ENCODE measurements at regions not wholly inside any gene's neighbourhood (a gene's known extent, or its start where the extent isn't known, plus 50 kb on each side); places are given as distances from the start of the nearest gene placed in this dataset.

DNA sequence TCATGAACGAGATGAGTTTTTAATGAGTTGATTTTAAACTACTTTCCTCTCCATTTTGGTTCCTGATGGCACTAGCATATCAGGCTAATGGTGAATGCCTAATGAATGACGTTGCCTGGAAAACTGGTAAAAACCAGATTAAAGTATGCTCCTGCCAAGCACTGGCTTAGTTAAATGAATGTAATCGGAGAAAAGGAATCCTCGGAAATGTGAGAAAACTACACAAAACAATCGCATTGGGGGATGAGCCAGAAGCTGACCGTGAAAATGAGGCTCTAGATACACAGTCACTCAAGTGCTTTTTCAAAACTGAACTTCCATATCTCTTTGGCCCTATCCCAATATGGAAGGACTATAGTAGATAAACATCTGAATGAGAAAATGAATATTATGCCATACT lies 153.8 kb upstream of the COL1A2 start:
- Histone ChIP-seq H3K4me3 (ENCODE audit: low read depth, low read length) (no peak overlapping the region), H3K27ac (ENCODE audit: extremely low read depth, low read depth, low read length) (no peak overlapping the region), H3K36me3 (ENCODE audit: control insufficient read depth in 2 of 2, insufficient read depth in 1 of 2, low read length in 2 of 2) (no peaks in the 10 kb centered on the region), H3K4me1 (ENCODE audit: control insufficient read depth, insufficient read depth, low read length) (no peaks in the 10 kb centered on the region), H3K9me3 (ENCODE audit: control insufficient read depth, insufficient read depth, low read depth, low read length) (no peaks in the 10 kb centered on the region)
- ChIA-PET POLR2A (no interaction called here), CTCF (interaction anchor here (0.6 kb wide), 3 partner anchors 11 to 130 kb away, joined by 3 read pairs; no protein-coding TSS in a partner anchor)
- TF ChIP-seq IKZF3 (tag by site-specific recombination; IDR thresholded peaks at IDR 0.05): no peak

DNA sequence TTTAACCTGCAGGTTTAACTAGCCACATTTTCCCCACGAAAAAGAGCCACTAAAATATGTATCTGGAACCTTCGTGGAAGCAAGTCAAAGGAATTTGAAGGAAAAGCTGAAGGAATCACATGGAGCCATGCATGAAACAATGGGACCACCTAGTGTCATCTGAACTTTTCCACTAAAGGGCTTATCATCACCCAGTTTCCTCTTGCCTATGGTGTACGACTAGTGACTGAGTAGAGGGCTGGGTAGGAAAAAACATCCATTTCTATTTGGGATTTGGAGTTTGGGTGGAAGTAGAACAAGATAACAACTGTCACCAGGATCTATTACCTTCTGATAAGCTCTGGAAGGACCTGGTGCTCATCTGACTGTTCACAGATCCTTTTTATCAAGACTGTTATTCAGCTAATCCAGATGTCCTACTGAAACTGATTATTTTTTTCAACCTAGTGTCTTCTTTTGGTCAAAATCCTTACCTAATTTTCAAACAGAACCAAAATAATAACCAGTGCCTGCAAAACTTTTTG lies 153.2 kb upstream of the COL1A2 start:
- Histone ChIP-seq H3K27ac (ENCODE audit: extremely low read depth, low read depth, low read length) (no peak overlapping the region), H3K9me3 (ENCODE audit: control insufficient read depth, insufficient read depth, low read depth, low read length) (no peaks in the 10 kb centered on the region), H3K4me3 (ENCODE audit: low read depth, low read length) (no peak overlapping the region), H3K4me1 (ENCODE audit: control insufficient read depth, insufficient read depth, low read length) (no peaks in the 10 kb centered on the region), H3K36me3 (ENCODE audit: control insufficient read depth in 2 of 2, insufficient read depth in 1 of 2, low read length in 2 of 2) (no peaks in the 10 kb centered on the region)
- CTCF ChIA-PET: interaction anchor here (0.6 kb wide), 2 partner anchors 12 to 27 kb away, joined by 3 read pairs; no protein-coding TSS in a partner anchor
- POLR2A ChIA-PET: no interaction called here
- TF ChIP-seq ZEB2 (tag by site-specific recombination; IDR thresholded peaks at IDR 0.05) (no peak), ZNF433 (tag by site-specific recombination; IDR thresholded peaks at IDR 0.05; ENCODE audit: low read depth) (no peak), REPIN1 (tag by site-specific recombination; IDR thresholded peaks at IDR 0.05; ENCODE audit: low read depth) (no peak), ZNF510 (tag by site-specific recombination; IDR thresholded peaks at IDR 0.05; ENCODE audit: insufficient replicate concordance) (no peak), TRIM28 (IDR thresholded peaks at IDR 0.05; ENCODE audit: borderline replicate concordance, low read length) (no peak), ZNF610 (tag by site-specific recombination; IDR thresholded peaks at IDR 0.05; ENCODE audit: borderline replicate concordance) (no peak), ZNF248 (tag by site-specific recombination; IDR thresholded peaks at IDR 0.05) (no peak), ZNF19 (tag by site-specific recombination; IDR thresholded peaks at IDR 0.05; ENCODE audit: low read depth) (no peak)
- TF ChIP-seq, protein P1, sequence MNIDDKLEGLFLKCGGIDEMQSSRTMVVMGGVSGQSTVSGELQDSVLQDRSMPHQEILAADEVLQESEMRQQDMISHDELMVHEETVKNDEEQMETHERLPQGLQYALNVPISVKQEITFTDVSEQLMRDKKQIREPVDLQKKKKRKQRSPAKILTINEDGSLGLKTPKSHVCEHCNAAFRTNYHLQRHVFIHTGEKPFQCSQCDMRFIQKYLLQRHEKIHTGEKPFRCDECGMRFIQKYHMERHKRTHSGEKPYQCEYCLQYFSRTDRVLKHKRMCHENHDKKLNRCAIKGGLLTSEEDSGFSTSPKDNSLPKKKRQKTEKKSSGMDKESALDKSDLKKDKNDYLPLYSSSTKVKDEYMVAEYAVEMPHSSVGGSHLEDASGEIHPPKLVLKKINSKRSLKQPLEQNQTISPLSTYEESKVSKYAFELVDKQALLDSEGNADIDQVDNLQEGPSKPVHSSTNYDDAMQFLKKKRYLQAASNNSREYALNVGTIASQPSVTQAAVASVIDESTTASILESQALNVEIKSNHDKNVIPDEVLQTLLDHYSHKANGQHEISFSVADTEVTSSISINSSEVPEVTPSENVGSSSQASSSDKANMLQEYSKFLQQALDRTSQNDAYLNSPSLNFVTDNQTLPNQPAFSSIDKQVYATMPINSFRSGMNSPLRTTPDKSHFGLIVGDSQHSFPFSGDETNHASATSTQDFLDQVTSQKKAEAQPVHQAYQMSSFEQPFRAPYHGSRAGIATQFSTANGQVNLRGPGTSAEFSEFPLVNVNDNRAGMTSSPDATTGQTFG (tag by site-specific recombination; IDR thresholded peaks at IDR 0.05; ENCODE audit: borderline replicate concordance): no peak
- TF ChIP-seq, protein P2, sequence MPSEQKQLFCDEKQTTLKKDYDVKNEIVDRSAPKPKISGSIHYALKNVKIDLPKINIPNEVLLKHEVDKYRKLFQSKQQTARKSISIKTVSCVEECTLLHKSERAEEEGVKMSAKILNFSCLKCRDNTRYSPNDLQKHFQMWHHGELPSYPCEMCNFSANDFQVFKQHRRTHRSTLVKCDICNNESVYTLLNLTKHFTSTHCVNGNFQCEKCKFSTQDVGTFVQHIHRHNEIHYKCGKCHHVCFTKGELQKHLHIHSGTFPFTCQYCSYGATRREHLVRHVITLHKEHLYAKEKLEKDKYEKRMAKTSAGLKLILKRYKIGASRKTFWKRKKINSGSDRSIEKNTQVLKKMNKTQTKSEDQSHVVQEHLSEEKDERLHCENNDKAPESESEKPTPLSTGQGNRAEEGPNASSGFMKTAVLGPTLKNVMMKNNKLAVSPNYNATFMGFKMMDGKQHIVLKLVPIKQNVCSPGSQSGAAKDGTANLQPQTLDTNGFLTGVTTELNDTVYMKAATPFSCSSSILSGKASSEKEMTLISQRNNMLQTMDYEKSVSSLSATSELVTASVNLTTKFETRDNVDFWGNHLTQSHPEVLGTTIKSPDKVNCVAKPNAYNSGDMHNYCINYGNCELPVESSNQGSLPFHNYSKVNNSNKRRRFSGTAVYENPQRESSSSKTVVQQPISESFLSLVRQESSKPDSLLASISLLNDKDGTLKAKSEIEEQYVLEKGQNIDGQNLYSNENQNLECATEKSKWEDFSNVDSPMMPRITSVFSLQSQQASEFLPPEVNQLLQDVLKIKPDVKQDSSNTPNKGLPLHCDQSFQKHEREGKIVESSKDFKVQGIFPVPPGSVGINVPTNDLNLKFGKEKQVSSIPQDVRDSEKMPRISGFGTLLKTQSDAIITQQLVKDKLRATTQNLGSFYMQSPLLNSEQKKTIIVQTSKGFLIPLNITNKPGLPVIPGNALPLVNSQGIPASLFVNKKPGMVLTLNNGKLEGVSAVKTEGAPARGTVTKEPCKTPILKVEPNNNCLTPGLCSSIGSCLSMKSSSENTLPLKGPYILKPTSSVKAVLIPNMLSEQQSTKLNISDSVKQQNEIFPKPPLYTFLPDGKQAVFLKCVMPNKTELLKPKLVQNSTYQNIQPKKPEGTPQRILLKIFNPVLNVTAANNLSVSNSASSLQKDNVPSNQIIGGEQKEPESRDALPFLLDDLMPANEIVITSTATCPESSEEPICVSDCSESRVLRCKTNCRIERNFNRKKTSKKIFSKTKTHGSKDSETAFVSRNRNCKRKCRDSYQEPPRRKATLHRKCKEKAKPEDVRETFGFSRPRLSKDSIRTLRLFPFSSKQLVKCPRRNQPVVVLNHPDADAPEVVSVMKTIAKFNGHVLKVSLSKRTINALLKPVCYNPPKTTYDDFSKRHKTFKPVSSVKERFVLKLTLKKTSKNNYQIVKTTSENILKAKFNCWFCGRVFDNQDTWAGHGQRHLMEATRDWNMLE (tag by site-specific recombination; conservative IDR thresholded peaks at IDR 0.05; ENCODE audit: low read depth): no peak
- TF ChIP-seq, protein P3, sequence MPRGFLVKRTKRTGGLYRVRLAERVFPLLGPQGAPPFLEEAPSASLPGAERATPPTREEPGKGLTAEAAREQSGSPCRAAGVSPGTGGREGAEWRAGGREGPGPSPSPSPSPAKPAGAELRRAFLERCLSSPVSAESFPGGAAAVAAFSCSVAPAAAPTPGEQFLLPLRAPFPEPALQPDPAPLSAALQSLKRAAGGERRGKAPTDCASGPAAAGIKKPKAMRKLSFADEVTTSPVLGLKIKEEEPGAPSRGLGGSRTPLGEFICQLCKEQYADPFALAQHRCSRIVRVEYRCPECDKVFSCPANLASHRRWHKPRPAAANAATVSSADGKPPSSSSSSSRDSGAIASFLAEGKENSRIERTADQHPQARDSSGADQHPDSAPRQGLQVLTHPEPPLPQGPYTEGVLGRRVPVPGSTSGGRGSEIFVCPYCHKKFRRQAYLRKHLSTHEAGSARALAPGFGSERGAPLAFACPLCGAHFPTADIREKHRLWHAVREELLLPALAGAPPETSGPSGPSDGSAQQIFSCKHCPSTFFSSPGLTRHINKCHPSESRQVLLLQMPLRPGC (tag by site-specific recombination; IDR thresholded peaks at IDR 0.05): no peak
